ENCODE measurements at regions not wholly inside any gene's neighbourhood (a gene's known extent, or its start where the extent isn't known, plus 50 kb on each side); places are given as distances from the start of the nearest gene placed in this dataset.

GRCh38 chr9:515665-516064 lies 301.0 kb downstream of the DOCK8 start:
- ChIA-PET POLR2A (no interaction called here), CTCF (no interaction called here)
- TF ChIP-seq CTBP1 (IDR thresholded peaks at IDR 0.05; ENCODE audit: borderline replicate concordance) = no peak
- no peak for TF ChIP-seq FOXK2 (IDR thresholded peaks at IDR 0.05)
- no peak for TF ChIP-seq SP1 (IDR thresholded peaks at IDR 0.05)
- TF ChIP-seq FOXM1 (IDR thresholded peaks at IDR 0.05; ENCODE audit: borderline replicate concordance) = no peak
- no peak for TF ChIP-seq ARNT (IDR thresholded peaks at IDR 0.05)
- TF ChIP-seq ELF4 (IDR thresholded peaks at IDR 0.05) = no peak
- no peak for TF ChIP-seq HDGF (IDR thresholded peaks at IDR 0.05; ENCODE audit: borderline replicate concordance)
- TF ChIP-seq TARDBP (IDR thresholded peaks at IDR 0.05) = no peak
- no peak for TF ChIP-seq SUZ12 (IDR thresholded peaks at IDR 0.05)
- no peak for TF ChIP-seq ZNF384 (IDR thresholded peaks at IDR 0.05)
- TF ChIP-seq LEF1 (IDR thresholded peaks at IDR 0.05; ENCODE audit: borderline replicate concordance) = no peak
- no peak for DNase-seq (ENCODE audit: extremely low spot score)

- CTCF ChIA-PET = no interaction called here
- TF ChIP-seq PKNOX1 (IDR thresholded peaks at IDR 0.05) = no peak
- no peak for TF ChIP-seq BHLHE40 (IDR thresholded peaks at IDR 0.05; ENCODE audit: borderline replicate concordance)
- no peak for TF ChIP-seq CTBP1 (IDR thresholded peaks at IDR 0.05; ENCODE audit: borderline replicate concordance)
- TF ChIP-seq LEF1 (IDR thresholded peaks at IDR 0.05; ENCODE audit: borderline replicate concordance) = no peak
- TF ChIP-seq FOXK2 (IDR thresholded peaks at IDR 0.05) = no peak
- TF ChIP-seq L3MBTL2 (conservative IDR thresholded peaks at IDR 0.05) = no peak
- TF ChIP-seq FOXA1 (IDR thresholded peaks at IDR 0.05) = no peak
- TF ChIP-seq ELF4 (IDR thresholded peaks at IDR 0.05) = no peak
- no peak for TF ChIP-seq FOXM1 (IDR thresholded peaks at IDR 0.05; ENCODE audit: borderline replicate concordance)
- TF ChIP-seq TARDBP (IDR thresholded peaks at IDR 0.05) = no peak
- no peak for TF ChIP-seq SUZ12 (IDR thresholded peaks at IDR 0.05)
- TF ChIP-seq NFRKB (IDR thresholded peaks at IDR 0.05) = no peak
- no peak for TF ChIP-seq HDGF (IDR thresholded peaks at IDR 0.05; ENCODE audit: borderline replicate concordance)
- POLR2A ChIA-PET = no interaction called here
- no peak for DNase-seq (ENCODE audit: extremely low spot score)
Measured at GRCh38 chr9:517993-518392, 303.3 kb downstream of the DOCK8 start.

GRCh38 chr9:518540-518939 lies 303.9 kb downstream of the DOCK8 start:
- CTCF ChIA-PET = no interaction called here
- POLR2A ChIA-PET = no interaction called here
- DNase-seq (ENCODE audit: extremely low spot score) = no peak
- TF ChIP-seq PKNOX1 (IDR thresholded peaks at IDR 0.05) (no peak), NFRKB (IDR thresholded peaks at IDR 0.05) (no peak), SUZ12 (IDR thresholded peaks at IDR 0.05) (no peak), BHLHE40 (IDR thresholded peaks at IDR 0.05; ENCODE audit: borderline replicate concordance) (no peak), ZNF384 (IDR thresholded peaks at IDR 0.05) (no peak), CTBP1 (IDR thresholded peaks at IDR 0.05; ENCODE audit: borderline replicate concordance) (no peak), SP1 (IDR thresholded peaks at IDR 0.05) (no peak), TARDBP (IDR thresholded peaks at IDR 0.05) (no peak)

- TF ChIP-seq NFRKB (IDR thresholded peaks at IDR 0.05) = no peak
- no peak for TF ChIP-seq LEF1 (IDR thresholded peaks at IDR 0.05; ENCODE audit: borderline replicate concordance)
- TF ChIP-seq ELF4 (IDR thresholded peaks at IDR 0.05) = no peak
- no peak for TF ChIP-seq SP1 (IDR thresholded peaks at IDR 0.05)
- TF ChIP-seq HDGF (IDR thresholded peaks at IDR 0.05; ENCODE audit: borderline replicate concordance) = no peak
- no peak for TF ChIP-seq SUZ12 (IDR thresholded peaks at IDR 0.05)
- no peak for TF ChIP-seq BHLHE40 (IDR thresholded peaks at IDR 0.05; ENCODE audit: borderline replicate concordance)
- no peak for TF ChIP-seq FOXA1 (IDR thresholded peaks at IDR 0.05)
- no peak for TF ChIP-seq CTBP1 (IDR thresholded peaks at IDR 0.05; ENCODE audit: borderline replicate concordance)
- no peak for TF ChIP-seq ARNT (IDR thresholded peaks at IDR 0.05)
- TF ChIP-seq ZNF384 (IDR thresholded peaks at IDR 0.05) = no peak
- TF ChIP-seq TARDBP (IDR thresholded peaks at IDR 0.05) = no peak
- no peak for TF ChIP-seq FOXK2 (IDR thresholded peaks at IDR 0.05)
- TF ChIP-seq PKNOX1 (IDR thresholded peaks at IDR 0.05) = no peak
- no peak for DNase-seq (ENCODE audit: extremely low spot score)
- ChIA-PET CTCF (no interaction called here), POLR2A (no interaction called here)
Measured at GRCh38 chr9:519579-519978, 304.9 kb downstream of the DOCK8 start.

GRCh38 chr9:520302-520701 lies 305.6 kb downstream of the DOCK8 start:
- ChIA-PET CTCF (no interaction called here), POLR2A (no interaction called here)
- TF ChIP-seq LEF1 (IDR thresholded peaks at IDR 0.05; ENCODE audit: borderline replicate concordance) (no peak), FOXA1 (IDR thresholded peaks at IDR 0.05) (no peak)
- DNase-seq (ENCODE audit: extremely low spot score) = no peak

GRCh38 chr9:522190-522589 lies 307.5 kb downstream of the DOCK8 start:
- no peak for DNase-seq (ENCODE audit: extremely low spot score)
- TF ChIP-seq BHLHE40 (IDR thresholded peaks at IDR 0.05; ENCODE audit: borderline replicate concordance) = no peak
- no peak for TF ChIP-seq PKNOX1 (IDR thresholded peaks at IDR 0.05)
- TF ChIP-seq L3MBTL2 (conservative IDR thresholded peaks at IDR 0.05) = no peak
- TF ChIP-seq ELF4 (IDR thresholded peaks at IDR 0.05) = no peak
- no peak for TF ChIP-seq LEF1 (IDR thresholded peaks at IDR 0.05; ENCODE audit: borderline replicate concordance)
- TF ChIP-seq SUZ12 (IDR thresholded peaks at IDR 0.05) = no peak
- no peak for TF ChIP-seq FOXM1 (IDR thresholded peaks at IDR 0.05; ENCODE audit: borderline replicate concordance)
- TF ChIP-seq NFRKB (IDR thresholded peaks at IDR 0.05) = no peak
- no peak for TF ChIP-seq HDGF (IDR thresholded peaks at IDR 0.05; ENCODE audit: borderline replicate concordance)
- no peak for TF ChIP-seq TARDBP (IDR thresholded peaks at IDR 0.05)
- no peak for TF ChIP-seq CTBP1 (IDR thresholded peaks at IDR 0.05; ENCODE audit: borderline replicate concordance)
- TF ChIP-seq SP1 (IDR thresholded peaks at IDR 0.05) = no peak
- no peak for TF ChIP-seq FOXK2 (IDR thresholded peaks at IDR 0.05)
- TF ChIP-seq FOXA1 (IDR thresholded peaks at IDR 0.05) = no peak
- CTCF ChIA-PET = no interaction called here
- POLR2A ChIA-PET = no interaction called here

All from HEK293T (cell line).